Activated CD4-positive, alpha-beta memory T cell treated with anti-CD3 and anti-CD28 coated beads, Interleukin-2, amount 10 ng/mL, durations not matched to agents 7 days and 5 days (primary cell): ENCODE measurements at regions not wholly inside any gene's neighbourhood (a gene's known extent, or its start where the extent isn't known, plus 50 kb on each side); places are given as distances from the start of the nearest gene placed in this dataset.

Experiments used
- CTCF ChIA-PET: fragments of 350-600 bp; sonication (Branson Sonifier 250); formaldehyde crosslinking; loops from one replicate; lab custom pipeline; 2021; ENCODE audit warnings: antibody characterized with exemption, inconsistent platforms; lab: Charles Lee
- POLR2A ChIA-PET: fragments of 350-600 bp; sonication (Branson Sonifier 250); formaldehyde crosslinking; loops from one replicate; lab custom pipeline; 2021; ENCODE audit warnings: antibody characterized with exemption; lab: Charles Lee
- DNase-seq: peaks from one replicate; pipeline ENCODE4 v3.0.0-alpha.2; 2020
- H3K27ac Mint-ChIP-seq: one replicate; pipeline ENCODE4 v1.8.0; 2021; ENCODE audit warnings: mild to moderate bottlenecking, mixed read lengths
- H3K27me3 Mint-ChIP-seq: one replicate; pipeline ENCODE4 v1.8.0; 2021; ENCODE audit warnings: mixed read lengths
- H3K36me3 Mint-ChIP-seq: one replicate; pipeline ENCODE4 v1.8.0; 2021; ENCODE audit warnings: low read depth, mixed read lengths
- H3K4me1 Mint-ChIP-seq: one replicate; pipeline ENCODE4 v1.8.0; 2021; ENCODE audit warnings: mixed read lengths
- H3K4me3 Mint-ChIP-seq: one replicate; pipeline ENCODE4 v1.8.0; 2021; ENCODE audit warnings: mild to moderate bottlenecking, mixed read lengths
- H3K9me3 Mint-ChIP-seq: one replicate; pipeline ENCODE4 v1.8.0; 2021; ENCODE audit warnings: mixed read lengths

DNA sequence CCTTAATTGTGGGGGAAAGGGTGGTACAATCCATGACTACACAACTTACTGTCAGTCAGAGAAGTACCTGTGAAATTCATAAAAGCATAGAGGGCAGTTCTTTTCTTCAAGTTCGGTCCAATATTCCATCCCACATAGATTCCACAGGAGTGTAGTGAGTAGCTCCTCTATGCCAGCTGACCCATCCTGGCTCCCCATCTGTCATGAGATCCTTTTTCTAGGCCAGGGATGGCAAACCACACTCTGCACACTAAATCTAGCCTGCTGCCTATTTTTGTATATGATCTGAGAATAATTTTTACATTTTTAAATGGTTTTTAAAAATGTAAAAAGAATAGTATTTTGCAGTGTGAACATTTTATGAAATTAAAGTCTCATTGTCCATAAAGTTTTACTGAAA lies 107.0 kb upstream of the TSPAN2 start:
- Mint-ChIP-seq H3K4me1 (no peaks in the 10 kb centered on the region), H3K9me3 (no peaks in the 10 kb centered on the region), H3K4me3 (no peak overlapping the region), H3K27me3 (peaks cover 22% of the 10 kb centered on the region), H3K27ac (no peak overlapping the region), H3K36me3 (no peaks in the 10 kb centered on the region)
- ChIA-PET CTCF (no interaction called here), POLR2A (no interaction called here)
- DNase-seq: no peak

DNA sequence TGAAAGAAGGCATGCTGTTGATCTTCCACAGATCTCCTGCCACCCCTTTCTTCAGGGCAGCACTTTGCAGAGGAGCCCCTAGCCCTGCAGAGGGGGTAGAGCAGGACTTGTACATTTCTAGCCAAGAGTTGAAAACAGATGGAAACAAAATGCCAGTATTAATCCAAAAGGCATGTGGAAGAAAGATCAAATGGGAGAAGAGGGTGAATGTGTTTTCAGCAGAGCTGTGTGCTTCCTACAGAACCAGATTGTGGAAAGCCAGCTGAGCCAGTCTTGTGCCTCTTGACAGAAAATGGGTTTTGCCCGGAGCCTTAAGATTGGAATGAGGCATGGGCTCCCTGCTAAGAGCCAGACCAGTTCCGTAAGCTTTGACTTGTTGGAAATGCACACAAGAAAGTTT lies 105.2 kb upstream of the TSPAN2 start:
- no peaks in the 10 kb centered on the region for H3K36me3 Mint-ChIP-seq
- DNase-seq: no peak
- H3K4me3 Mint-ChIP-seq: no peak overlapping the region
- no peaks in the 10 kb centered on the region for H3K4me1 Mint-ChIP-seq
- H3K27me3 Mint-ChIP-seq: peaks cover 18% of the 10 kb centered on the region
- no peak overlapping the region for H3K27ac Mint-ChIP-seq
- no peaks in the 10 kb centered on the region for H3K9me3 Mint-ChIP-seq
- ChIA-PET CTCF (no interaction called here), POLR2A (no interaction called here)

DNA sequence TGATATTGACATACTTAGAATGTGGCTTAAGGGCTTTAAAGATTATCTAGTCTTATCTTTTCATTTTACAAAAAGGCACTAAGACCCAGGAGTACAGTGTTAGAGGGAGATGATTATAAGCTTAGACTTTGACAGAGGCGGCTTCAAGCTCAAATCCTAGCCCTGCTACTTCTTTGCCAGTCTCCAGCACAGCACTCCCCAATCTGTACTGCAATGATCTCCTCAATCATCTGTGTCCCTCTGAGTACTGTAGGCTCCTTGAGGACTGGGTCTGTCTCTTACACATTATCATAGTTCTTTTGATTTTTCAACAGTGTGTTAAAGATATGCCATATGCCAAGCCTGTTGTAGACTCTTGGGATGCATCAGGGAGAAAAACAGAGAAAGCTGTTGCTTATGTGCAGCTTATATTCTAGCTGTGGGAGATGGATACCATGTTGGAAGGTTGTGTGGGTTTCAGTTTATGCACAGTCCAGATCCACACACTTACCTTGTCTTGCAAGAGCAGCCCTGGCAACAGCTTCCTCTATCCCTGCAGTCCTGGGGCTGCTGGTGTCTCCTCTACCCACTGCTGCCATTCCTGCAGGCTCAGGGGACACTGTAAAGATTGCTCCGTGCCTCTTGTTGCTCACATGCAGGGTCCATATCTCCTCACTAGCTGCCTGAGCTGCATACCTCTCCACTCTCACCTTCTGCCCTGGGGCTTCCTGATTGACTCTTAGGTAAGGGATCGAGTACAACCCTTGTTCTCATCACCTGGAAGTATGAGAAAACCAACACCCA lies 103.9 kb upstream of the TSPAN2 start:
- peaks cover 18% of the 10 kb centered on the region for H3K27me3 Mint-ChIP-seq
- ChIA-PET POLR2A (no interaction called here), CTCF (no interaction called here)
- no peaks in the 10 kb centered on the region for H3K36me3 Mint-ChIP-seq
- H3K4me3 Mint-ChIP-seq: no peak overlapping the region
- no peaks in the 10 kb centered on the region for H3K4me1 Mint-ChIP-seq
- no peaks in the 10 kb centered on the region for H3K9me3 Mint-ChIP-seq
- no peak for DNase-seq
- H3K27ac Mint-ChIP-seq: no peak overlapping the region

DNA sequence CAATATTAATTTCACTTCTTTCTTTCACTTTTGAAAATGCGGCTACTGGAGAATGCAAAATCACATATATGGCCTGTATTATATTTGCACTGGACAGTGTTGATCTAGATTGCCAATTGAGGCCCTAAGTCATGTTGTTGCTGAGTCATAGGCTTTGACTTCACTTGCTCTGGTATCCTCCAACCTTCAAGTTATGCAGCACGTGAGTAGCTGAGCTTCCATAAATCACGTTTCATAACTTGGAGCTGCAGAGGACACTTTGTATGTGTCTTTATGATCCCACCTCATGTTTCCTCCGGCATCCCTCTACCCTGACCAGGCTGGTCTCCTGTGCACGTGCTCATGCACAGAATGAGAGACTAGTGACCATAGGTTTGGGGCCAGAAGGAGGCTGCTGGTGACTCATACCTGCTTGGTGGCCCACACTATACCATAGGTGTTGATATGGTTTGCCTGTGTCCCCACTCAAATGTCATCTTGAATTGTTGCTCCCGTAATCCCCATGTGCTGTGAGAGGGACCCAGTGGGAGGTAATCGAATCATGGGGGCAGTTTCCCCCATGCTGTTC lies 103.0 kb upstream of the TSPAN2 start:
- Mint-ChIP-seq H3K27ac (no peak overlapping the region), H3K4me3 (no peak overlapping the region), H3K36me3 (no peaks in the 10 kb centered on the region), H3K27me3 (peaks cover 11% of the 10 kb centered on the region), H3K9me3 (no peaks in the 10 kb centered on the region), H3K4me1 (no peaks in the 10 kb centered on the region)
- DNase-seq: no peak
- CTCF ChIA-PET: no interaction called here
- POLR2A ChIA-PET: no interaction called here

DNA sequence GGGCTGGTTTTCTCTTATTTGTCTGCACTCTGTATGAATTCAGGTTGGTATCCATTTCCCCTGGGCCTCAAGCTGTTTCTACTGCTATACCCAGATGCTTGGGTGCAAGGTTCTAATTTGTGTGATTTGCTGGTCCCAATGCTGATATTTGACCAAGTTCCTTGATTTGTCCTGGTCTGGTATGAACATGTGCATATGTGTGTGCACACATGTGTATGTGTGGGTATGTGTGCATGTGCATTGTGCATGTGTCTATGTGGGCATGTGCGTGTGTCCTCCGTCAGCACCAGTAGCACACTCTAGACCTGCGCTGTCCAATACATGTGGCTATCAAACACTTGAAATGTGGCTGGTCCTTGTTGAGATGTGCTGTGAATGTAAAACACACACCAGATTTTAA lies 102.4 kb upstream of the TSPAN2 start:
- no peaks in the 10 kb centered on the region for H3K36me3 Mint-ChIP-seq
- no peak for DNase-seq
- no peaks in the 10 kb centered on the region for H3K9me3 Mint-ChIP-seq
- H3K4me1 Mint-ChIP-seq: no peaks in the 10 kb centered on the region
- no peak overlapping the region for H3K27ac Mint-ChIP-seq
- H3K27me3 Mint-ChIP-seq: peaks cover 9% of the 10 kb centered on the region
- POLR2A ChIA-PET: no interaction called here
- CTCF ChIA-PET: no interaction called here
- H3K4me3 Mint-ChIP-seq: no peak overlapping the region

DNA sequence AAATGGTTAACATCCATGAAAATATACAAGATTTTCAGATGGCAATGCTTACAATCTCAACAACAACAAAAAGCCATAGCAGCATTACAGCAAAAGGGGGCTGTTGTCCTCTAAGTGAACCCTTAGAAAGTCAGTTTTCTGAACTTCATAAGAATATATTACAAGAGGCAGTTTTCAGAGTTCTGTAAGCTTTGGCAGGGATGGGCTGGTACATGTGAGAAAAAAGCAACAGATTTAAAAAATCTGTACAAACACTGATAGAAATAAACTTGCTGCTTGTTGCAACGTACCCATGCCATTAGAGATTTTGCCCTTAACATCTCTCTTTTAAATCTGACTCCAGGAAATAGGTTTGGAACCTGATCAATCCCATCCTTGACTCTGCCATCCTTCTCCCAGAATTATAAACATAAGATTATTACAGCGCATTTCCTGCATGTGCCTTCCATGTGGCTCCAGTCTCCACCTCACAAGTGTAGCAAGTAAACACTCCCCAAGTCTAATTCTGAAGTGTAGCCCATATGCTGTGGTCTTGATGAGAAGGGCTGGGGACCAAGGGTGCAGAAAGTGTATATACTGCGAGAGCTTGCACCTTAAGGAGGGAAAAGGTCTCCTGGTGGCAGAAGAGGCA lies 101.4 kb upstream of the TSPAN2 start:
- no peaks in the 10 kb centered on the region for H3K36me3 Mint-ChIP-seq
- POLR2A ChIA-PET: no interaction called here
- CTCF ChIA-PET: no interaction called here

DNA sequence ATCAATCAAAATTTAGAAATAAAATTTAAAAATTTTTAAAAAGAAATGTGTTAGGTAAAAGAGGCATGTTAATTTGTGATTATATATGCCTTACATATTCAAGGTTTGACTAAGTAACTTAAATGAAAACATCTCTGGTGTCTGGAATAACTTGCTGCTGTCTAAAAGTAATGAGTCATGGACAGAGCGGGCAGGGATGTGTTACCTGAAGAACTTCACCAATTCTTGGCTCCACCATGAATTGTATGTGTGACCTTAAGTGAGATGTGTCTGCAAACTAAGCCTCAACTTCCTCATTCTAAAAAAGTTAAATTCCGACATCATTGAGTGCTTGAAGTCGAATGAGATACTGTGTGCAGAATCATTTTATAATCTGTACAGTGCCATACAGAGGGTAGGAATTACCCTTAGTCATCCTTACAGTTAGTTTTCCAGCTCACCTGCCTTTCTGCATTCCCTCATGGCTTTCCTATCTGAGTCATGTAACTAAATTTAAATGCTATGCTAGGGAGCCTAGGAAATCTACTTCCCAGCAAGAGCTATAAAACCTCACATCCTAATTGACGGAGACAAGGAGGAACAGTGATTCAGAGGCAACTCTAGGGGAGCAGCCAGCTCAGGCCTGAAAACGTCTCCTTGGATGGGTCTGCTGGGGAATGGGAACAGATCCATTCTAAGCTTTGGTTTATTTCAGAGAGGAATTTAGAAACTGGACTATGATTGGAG lies 100.7 kb upstream of the TSPAN2 start:
- peaks cover 8% of the 10 kb centered on the region for H3K27me3 Mint-ChIP-seq
- peaks cover 3% of the 10 kb centered on the region for H3K4me1 Mint-ChIP-seq
- ChIA-PET CTCF (no interaction called here), POLR2A (no interaction called here)
- H3K9me3 Mint-ChIP-seq: no peaks in the 10 kb centered on the region
- H3K36me3 Mint-ChIP-seq: no peaks in the 10 kb centered on the region
- H3K4me3 Mint-ChIP-seq: no peak overlapping the region
- no peak overlapping the region for H3K27ac Mint-ChIP-seq
- DNase-seq: no peak

More for the DNA sequence above, 101.4 kb upstream of the TSPAN2 start:
- H3K4me1 Mint-ChIP-seq: no peaks in the 10 kb centered on the region
- peaks cover 9% of the 10 kb centered on the region for H3K27me3 Mint-ChIP-seq
- no peaks in the 10 kb centered on the region for H3K9me3 Mint-ChIP-seq
- H3K4me3 Mint-ChIP-seq: no peak overlapping the region
- H3K27ac Mint-ChIP-seq: no peak overlapping the region
- DNase-seq: no peak

DNA sequence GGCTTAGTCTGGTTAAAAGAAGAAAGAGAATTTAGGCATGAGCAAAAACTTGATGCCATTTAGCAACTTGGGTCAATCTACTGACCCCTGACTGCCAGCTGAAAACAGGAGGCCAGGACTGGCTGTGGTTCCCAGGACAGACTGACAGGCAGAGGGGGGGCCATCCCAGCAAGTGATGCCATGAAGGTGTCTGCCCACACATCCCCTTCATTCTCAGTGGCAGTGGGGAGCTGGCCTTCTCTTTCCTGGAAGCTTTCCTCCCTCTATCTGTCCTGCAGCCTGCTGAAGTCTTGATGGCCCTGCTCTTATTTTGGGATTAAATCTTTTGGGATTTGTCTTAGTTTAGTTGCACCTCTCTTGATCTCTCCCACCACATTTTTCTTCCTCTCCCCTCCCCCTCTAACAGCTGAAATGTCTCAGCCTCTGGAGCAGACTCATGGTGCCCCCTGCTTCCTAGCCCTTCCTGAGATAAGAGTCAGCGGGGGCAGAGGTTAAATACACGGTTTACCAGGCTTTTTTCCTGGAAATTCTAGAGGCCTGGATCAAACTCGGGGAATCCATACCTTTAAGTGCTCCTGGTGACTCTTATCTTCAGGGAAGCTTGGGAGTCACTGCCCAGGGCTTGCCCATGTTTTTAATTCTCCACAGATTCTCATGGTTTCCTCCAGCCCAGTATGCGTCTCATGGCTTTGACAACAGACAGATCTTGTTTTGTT lies 99.5 kb upstream of the TSPAN2 start:
- no peak overlapping the region for H3K27ac Mint-ChIP-seq
- H3K9me3 Mint-ChIP-seq: no peaks in the 10 kb centered on the region
- H3K27me3 Mint-ChIP-seq: peaks cover 1% of the 10 kb centered on the region
- no peak overlapping the region for H3K4me3 Mint-ChIP-seq
- H3K4me1 Mint-ChIP-seq: peaks cover 13% of the 10 kb centered on the region
- ChIA-PET POLR2A (no interaction called here), CTCF (no interaction called here)
- H3K36me3 Mint-ChIP-seq: no peaks in the 10 kb centered on the region
- no peak for DNase-seq

DNA sequence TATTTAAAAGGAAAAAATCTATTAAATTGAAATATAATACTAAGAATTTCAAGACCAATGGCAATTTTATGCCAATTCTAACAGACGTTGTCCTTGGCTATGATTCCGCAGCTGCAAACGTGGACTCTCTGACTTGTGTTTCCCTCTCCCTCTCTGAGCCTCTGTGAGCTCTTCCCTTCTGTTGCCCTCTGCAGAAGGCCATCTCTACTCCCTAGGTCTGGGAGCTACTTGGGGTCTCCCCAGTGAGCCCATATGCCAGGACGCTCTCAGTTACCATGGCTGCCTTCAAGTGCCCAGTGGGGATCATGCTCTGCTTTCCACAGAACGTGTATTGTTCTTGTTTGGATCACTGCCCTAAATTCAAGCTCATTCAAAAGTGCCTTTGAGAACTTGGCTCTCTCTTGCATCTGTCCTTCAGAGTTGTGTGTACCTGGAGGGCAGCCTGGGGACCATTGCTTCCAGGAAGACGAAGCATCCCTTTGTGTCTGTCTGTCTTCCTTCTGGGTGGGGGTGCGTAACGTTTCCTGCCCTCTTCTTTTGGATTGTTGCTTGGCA lies 97.5 kb upstream of the TSPAN2 start:
- Mint-ChIP-seq H3K27ac (no peak overlapping the region), H3K36me3 (no peaks in the 10 kb centered on the region), H3K4me1 (peaks cover 14% of the 10 kb centered on the region), H3K9me3 (no peaks in the 10 kb centered on the region), H3K4me3 (no peak overlapping the region), H3K27me3 (no peaks in the 10 kb centered on the region)
- ChIA-PET CTCF (no interaction called here), POLR2A (no interaction called here)
- DNase-seq: no peak

DNA sequence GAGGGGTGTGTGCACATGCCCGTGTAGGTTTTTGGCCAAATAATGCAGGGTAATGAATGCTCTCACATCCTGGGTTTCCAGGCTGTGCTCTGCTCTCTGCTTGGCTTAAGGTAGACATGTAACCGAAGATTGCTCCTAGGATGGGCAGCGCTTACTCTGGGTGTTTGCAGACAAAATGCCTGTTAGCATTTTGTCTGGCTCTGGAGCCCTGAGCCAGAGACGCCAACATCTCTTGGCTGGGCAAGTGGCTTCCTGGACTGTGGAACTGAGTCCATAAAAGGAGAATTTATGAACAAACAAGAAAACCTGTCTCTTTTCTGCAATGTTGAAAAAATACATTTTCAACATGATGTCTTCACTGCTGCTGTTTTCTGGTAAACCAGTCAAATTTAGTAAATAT lies 96.0 kb upstream of the TSPAN2 start:
- no peak for DNase-seq
- no peak overlapping the region for H3K4me3 Mint-ChIP-seq
- H3K9me3 Mint-ChIP-seq: no peaks in the 10 kb centered on the region
- CTCF ChIA-PET: no interaction called here
- POLR2A ChIA-PET: no interaction called here
- H3K4me1 Mint-ChIP-seq: peaks cover 14% of the 10 kb centered on the region
- H3K27ac Mint-ChIP-seq: no peak overlapping the region
- no peaks in the 10 kb centered on the region for H3K27me3 Mint-ChIP-seq
- H3K36me3 Mint-ChIP-seq: no peaks in the 10 kb centered on the region

DNA sequence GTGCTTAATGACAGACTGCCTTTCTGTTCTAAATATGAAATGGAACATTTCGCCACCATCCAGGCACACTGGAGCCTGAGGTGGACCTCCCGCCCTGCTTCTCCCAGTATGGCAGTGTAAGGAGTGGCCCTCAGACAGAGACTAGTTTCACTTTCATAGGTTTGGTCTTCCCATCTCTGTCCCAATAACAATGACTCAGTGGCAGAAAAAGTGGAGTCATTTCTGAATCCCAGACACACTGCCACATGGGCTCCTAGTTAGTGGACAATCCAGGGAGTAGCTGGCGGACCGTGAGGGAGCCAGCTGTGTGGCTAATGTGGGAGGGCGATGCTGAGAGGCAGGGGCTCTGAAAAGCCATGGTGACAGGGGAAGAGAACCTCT lies 95.6 kb upstream of the TSPAN2 start:
- no peaks in the 10 kb centered on the region for H3K36me3 Mint-ChIP-seq
- H3K4me3 Mint-ChIP-seq: no peak overlapping the region
- peaks cover 14% of the 10 kb centered on the region for H3K4me1 Mint-ChIP-seq
- POLR2A ChIA-PET: no interaction called here
- CTCF ChIA-PET: interaction anchor here (1.0 kb wide), 1 partner anchor 16 kb away, joined by 3 read pairs; no protein-coding TSS in a partner anchor
- no peaks in the 10 kb centered on the region for H3K27me3 Mint-ChIP-seq
- H3K27ac Mint-ChIP-seq: peak overlapping the region; percentile 31
- no peak for DNase-seq
- no peaks in the 10 kb centered on the region for H3K9me3 Mint-ChIP-seq

DNA sequence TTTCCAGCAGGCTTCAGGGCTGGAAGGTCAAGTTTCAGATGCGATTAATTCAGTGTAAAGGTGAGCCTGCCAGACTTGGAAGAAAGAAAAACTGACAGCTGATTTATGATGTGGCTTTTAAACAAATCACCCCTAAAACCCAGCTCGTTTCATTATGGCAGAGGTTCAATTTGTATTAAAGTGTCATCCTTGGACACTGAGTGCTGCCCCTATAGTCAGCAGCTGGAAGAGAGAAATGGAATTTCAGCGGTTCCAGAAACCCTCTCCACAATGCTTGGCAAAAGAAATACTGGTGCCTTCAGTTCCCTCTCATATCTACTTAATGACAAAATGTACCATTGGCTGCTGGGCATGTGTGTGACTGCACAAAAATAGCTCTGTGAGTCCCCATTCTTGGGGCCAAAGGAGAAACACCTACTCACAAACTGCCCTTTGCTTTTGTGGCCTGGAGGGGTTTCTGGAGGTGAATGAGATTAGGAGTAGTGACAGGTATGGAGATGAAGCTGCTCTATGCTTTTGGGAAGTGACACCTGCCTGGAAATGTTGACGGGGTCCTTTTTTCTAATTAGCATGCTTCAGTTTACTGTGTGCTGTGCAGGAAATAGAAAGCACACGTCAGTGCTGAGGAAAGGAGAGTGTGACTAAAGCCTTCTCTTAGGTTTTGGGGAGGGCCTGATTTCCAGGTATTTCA lies 95.1 kb upstream of the TSPAN2 start:
- H3K4me1 Mint-ChIP-seq: peaks cover 14% of the 10 kb centered on the region
- DNase-seq: no peak
- H3K27ac Mint-ChIP-seq: peak overlapping the region; percentile 31
- ChIA-PET POLR2A (no interaction called here), CTCF (interaction anchor here (1.0 kb wide), 1 partner anchor 15 kb away, joined by 3 read pairs; no protein-coding TSS in a partner anchor)
- no peaks in the 10 kb centered on the region for H3K27me3 Mint-ChIP-seq
- no peaks in the 10 kb centered on the region for H3K9me3 Mint-ChIP-seq
- H3K4me3 Mint-ChIP-seq: no peak overlapping the region
- no peaks in the 10 kb centered on the region for H3K36me3 Mint-ChIP-seq
